ENCODE measurements at regions not wholly inside any gene's neighbourhood (a gene's known extent, or its start where the extent isn't known, plus 50 kb on each side); places are given as distances from the start of the nearest gene placed in this dataset.

DNA sequence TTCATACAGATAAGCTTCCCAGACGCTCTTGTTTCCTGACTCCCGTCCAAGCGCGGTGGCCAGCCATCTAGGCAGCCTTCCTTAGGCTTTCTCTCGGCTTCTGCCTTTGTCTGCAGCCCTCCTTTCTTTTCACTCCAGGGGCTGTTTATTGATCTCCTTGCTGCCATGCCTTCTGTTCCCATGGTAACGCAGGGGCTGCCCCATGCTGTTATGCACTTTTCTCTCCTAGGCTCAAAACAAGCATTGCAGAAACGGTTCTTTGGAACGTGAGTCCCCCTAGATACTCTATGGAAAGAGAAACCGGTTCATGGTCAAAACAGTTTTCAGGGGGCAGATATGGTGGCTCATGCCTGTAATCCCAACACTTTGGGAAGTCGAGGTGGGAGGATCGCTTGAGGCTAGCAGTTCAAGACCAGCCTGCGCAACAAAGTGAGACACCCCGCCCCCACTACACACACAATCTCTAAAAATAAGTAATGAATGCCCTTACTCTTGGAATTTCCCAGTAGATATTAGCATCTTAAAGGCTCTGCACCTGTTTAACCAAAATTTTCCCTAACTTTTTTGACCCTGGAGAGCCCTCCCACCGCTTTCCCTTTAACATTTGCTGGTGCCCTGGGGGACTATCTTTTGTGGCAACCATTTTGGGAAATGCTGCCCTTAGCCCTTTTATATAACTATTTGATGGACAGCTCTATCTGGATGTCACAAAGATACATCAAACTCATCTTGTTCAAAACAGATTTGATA lies 53.9 kb upstream of the ZNF157 start:
- Histone ChIP-seq H3K27ac (no peak overlapping the region), H3K9ac (peak overlapping the region; percentile 25), H3K79me2 (ENCODE audit: insufficient read depth) (no peaks in the 10 kb centered on the region), H3K9me3 (ENCODE audit: low read depth) (no peaks in the 10 kb centered on the region), H3K36me3 (ENCODE audit: low read depth) (no peaks in the 10 kb centered on the region), H4K20me1 (ENCODE audit: insufficient read depth) (no peaks in the 10 kb centered on the region), H3K4me2 (ENCODE audit: unreplicated experiment) (no peak overlapping the region), H3F3A (ENCODE audit: insufficient read depth) (no peaks in the 10 kb centered on the region), H3K4me1 (ENCODE audit: insufficient read depth) (no peaks in the 10 kb centered on the region), H3K9me2 (ENCODE audit: insufficient read depth) (no peaks in the 10 kb centered on the region), H3K27me3 (replicated peaks; ENCODE audit: insufficient read depth) (no peaks in the 10 kb centered on the region), H3K4me3 (no peak overlapping the region), H2AFZ (peak overlapping the region; percentile 63; the same call in 1 of the 2 replicates)
- peak; percentile 10 for DNase-seq
- in situ Hi-C loops (cut with MboI) = no loop called here
- 10 to 17% methylated on average over 12 to 14 of the region's 14 CpGs for WGBS, 2 experiments (ENCODE audit: low coverage in 1 of 2, low lambda C conversion rate in 2 of 2, missing lambda C conversion rate in 2 of 2)
- TF ChIP-seq EZH2 (IDR thresholded peaks at IDR 0.05; ENCODE audit: insufficient read depth, poor library complexity, severe bottlenecking) = no peak
- TF ChIP-seq EZH2phosphoT487 (IDR thresholded peaks at IDR 0.05; ENCODE audit: insufficient read depth, low read depth) = no peak

Measured in GM23248 (cell line).